LNCaP clone FGC (cell line): ENCODE measurements at regions not wholly inside any gene's neighbourhood (a gene's known extent, or its start where the extent isn't known, plus 50 kb on each side); places are given as distances from the start of the nearest gene placed in this dataset.

ENCODE experiments used
- DNase-seq: peaks from one replicate; pipeline ENCODE4 v3.0.0-alpha.2; 2011; ENCODE audit warnings: low read depth
- H3K4me3 ChIP-seq: 2 replicates; pipeline ENCODE4 v1.5.1; 2011; ENCODE audit warnings: mild to moderate bottlenecking, low read depth, low read length, control low read depth
- CTCF ChIP-seq: IDR thresholded peaks from 2 replicates; pipeline ENCODE4 v1.5.1; 2012; ENCODE audit warnings: mild to moderate bottlenecking; ENCODE audit not compliant: control insufficient read depth, insufficient read depth; ENCODE audit errors: extremely low read depth

GRCh38 chr10:131424836-131425491 lies 113.4 kb upstream of the TCERG1L start:
- no peak for DNase-seq
- no peak overlapping the region for H3K4me3 ChIP-seq
- TF ChIP-seq CTCF, result no peak

DNA sequence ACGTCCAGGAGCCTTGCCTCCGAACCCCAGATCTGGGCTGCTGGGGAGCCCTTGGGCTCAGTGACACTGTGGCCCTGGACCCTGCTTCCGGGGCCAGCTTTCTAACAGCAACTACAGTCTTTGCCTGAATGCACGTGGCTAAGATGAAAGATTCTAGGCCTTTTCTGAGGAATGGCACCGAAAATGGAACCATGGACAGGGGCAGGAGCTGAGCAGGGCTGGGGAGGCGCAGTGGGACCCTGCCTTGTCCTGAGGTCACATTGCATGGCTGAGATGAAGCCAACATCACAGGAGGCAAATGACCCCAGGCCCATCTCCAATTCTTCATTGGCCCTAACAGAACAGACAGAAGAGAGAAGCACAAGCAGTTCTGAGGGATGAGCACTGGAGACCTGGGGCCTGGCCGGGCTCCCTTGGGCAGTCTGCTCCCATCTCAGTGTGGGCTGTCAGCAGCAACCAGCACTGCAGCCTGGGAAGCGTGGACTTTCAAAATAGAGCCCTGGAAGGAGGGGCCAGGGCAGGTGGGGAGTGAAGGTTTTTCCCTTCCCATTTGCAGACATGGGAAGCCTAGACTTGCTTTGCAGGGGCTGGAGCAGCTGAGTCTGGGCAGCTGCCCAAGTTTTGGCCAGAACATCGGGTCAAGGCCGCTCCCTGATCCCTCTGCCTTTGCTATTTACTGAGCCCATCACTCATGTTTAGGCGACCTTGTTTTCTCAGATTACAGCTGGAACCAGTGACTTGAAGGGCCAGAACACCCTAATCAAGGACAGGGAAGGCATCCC lies 114.4 kb upstream of the TCERG1L start:
- no peak for DNase-seq

DNA sequence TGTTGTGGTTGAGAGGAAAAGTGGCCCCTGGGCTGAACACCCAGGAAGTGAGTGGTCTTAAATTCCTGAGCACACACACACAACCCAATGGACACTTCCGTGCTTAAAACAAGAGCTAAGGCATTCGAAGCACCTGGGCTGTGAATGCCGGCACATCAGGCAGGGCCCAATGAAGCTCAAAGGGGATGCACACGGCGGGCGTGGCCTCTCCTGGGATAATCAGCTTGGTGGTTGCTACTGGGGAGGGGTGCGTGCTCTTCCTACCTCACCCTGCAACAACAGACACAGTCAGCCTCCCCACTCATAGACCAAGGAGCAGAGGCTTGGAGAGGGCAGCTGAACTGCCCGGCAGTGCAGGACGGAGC lies 115.0 kb upstream of the TCERG1L start:
- H3K4me3 ChIP-seq, result no peak overlapping the region
- no peak for TF ChIP-seq CTCF
- DNase-seq, result no peak

More for the DNA sequence above, 114.4 kb upstream of the TCERG1L start:
- TF ChIP-seq CTCF, result no peak
- H3K4me3 ChIP-seq, result no peak overlapping the region

- no peak for TF ChIP-seq CTCF
- DNase-seq, result no peak
- H3K4me3 ChIP-seq, result no peak overlapping the region
These were observed 115.8 kb upstream of the TCERG1L start for GRCh38 chr10:131427281-131427680.

GRCh38 chr10:131427901-131428300 lies 116.4 kb upstream of the TCERG1L start:
- no peak overlapping the region for H3K4me3 ChIP-seq
- no peak for TF ChIP-seq CTCF
- no peak for DNase-seq

DNA sequence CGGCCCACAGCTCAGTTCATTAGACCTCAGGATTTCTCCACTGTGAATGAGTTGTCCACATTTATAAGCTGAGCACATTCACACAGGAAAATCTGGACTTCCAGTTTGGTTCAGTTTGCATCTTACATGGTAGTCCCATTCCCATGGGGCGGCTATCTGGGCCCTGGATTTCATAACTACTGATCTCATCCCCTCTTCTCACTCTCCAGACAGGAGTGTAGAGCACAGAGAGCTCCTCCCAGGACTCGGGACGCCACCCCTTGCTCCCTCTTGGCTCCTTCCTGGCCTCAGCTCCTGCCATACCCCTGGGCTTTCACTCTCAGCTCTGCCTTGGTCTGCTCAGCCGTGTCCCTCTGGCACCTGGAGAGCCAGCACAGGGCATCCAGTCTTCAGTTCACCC lies 117.6 kb upstream of the TCERG1L start:
- no peak for DNase-seq
- no peak overlapping the region for H3K4me3 ChIP-seq
- no peak for TF ChIP-seq CTCF
